H9 (cell line): ENCODE measurements at regions not wholly inside any gene's neighbourhood (a gene's known extent, or its start where the extent isn't known, plus 50 kb on each side); places are given as distances from the start of the nearest gene placed in this dataset.

Experiments used
- DNase-seq: peaks from one replicate; pipeline ENCODE4 v3.0.0-alpha.2; 2017
- H2AFZ ChIP-seq: one replicate; pipeline ENCODE4 v1.6.1; 2013; ENCODE audit warnings: mild to moderate bottlenecking, low read length, control low read depth, moderate library complexity
- H2AK5ac ChIP-seq: 2 replicates; pipeline ENCODE4 v1.6.1; 2013; ENCODE audit warnings: low read length, control low read depth, mixed read lengths; ENCODE audit not compliant: insufficient read length
- H2BK120ac ChIP-seq: one replicate; pipeline ENCODE4 v1.6.1; 2013; ENCODE audit warnings: low read depth, mild to moderate bottlenecking, low read length, control low read depth, inconsistent platforms; ENCODE audit not compliant: poor library complexity, severe bottlenecking
- H2BK12ac ChIP-seq: 2 replicates; pipeline ENCODE4 v1.6.1; 2013; ENCODE audit warnings: low read length, control low read depth, mixed read lengths, low read depth; ENCODE audit not compliant: insufficient read length
- H2BK15ac ChIP-seq: 2 replicates; pipeline ENCODE4 v1.6.1; 2013; ENCODE audit warnings: low read depth, low read length, control low read depth
- H2BK20ac ChIP-seq: one replicate; pipeline ENCODE4 v1.6.1; 2013; ENCODE audit warnings: low read depth, mild to moderate bottlenecking, low read length, control low read depth, inconsistent platforms; ENCODE audit not compliant: poor library complexity, severe bottlenecking
- H2BK5ac ChIP-seq: 2 replicates; pipeline ENCODE4 v1.6.1; 2013; ENCODE audit warnings: low read length, control low read depth, mixed read lengths; ENCODE audit not compliant: insufficient read length
- H3K14ac ChIP-seq: 2 replicates; pipeline ENCODE4 v1.6.1; 2013; ENCODE audit warnings: low read length, control low read depth; ENCODE audit not compliant: insufficient read depth
- H3K18ac ChIP-seq: 2 replicates; pipeline ENCODE4 v1.6.1; 2013; ENCODE audit warnings: low read depth, mild to moderate bottlenecking, mixed read lengths, low read length, control low read depth; ENCODE audit not compliant: insufficient read length
- H3K23ac ChIP-seq: 2 replicates; pipeline ENCODE4 v1.6.1; 2013; ENCODE audit warnings: low read length, control low read depth, mixed read lengths, low read depth; ENCODE audit not compliant: insufficient read length
- H3K23me2 ChIP-seq: 2 replicates; pipeline ENCODE4 v1.6.1; 2013; ENCODE audit warnings: low read depth, mild to moderate bottlenecking, mixed read lengths, low read length, control low read depth; ENCODE audit not compliant: insufficient read length, poor library complexity, severe bottlenecking
- H3K27ac ChIP-seq: 2 replicates; pipeline ENCODE4 v1.5.1; 2013; ENCODE audit warnings: low read length, control low read depth, mixed read lengths, low read depth; ENCODE audit not compliant: insufficient read length
- H3K27me3 ChIP-seq: 2 replicates; pipeline ENCODE4 v1.6.1; 2013; ENCODE audit warnings: low read length, control low read depth, inconsistent platforms; ENCODE audit not compliant: insufficient read depth
- H3K4ac ChIP-seq: 2 replicates; pipeline ENCODE4 v1.6.1; 2013; ENCODE audit warnings: low read depth, mild to moderate bottlenecking, control low read depth, inconsistent platforms, low read length, moderate library complexity
- H3K4me1 ChIP-seq: 2 replicates; pipeline ENCODE4 v1.6.1; 2013; ENCODE audit warnings: low read length, control low read depth, inconsistent platforms; ENCODE audit not compliant: insufficient read depth
- H3K4me2 ChIP-seq: 2 replicates; pipeline ENCODE4 v1.6.1; 2013; ENCODE audit warnings: low read length, control low read depth, mixed read lengths; ENCODE audit not compliant: insufficient read length, insufficient read depth
- H3K56ac ChIP-seq: 2 replicates; pipeline ENCODE4 v1.6.1; 2013; ENCODE audit warnings: low read depth, mild to moderate bottlenecking, mixed read lengths, low read length, control low read depth; ENCODE audit not compliant: insufficient read length
- H3K79me1 ChIP-seq: 2 replicates; pipeline ENCODE4 v1.6.1; 2013; ENCODE audit warnings: low read depth, mild to moderate bottlenecking, moderate library complexity, low read length, control low read depth, inconsistent platforms; ENCODE audit not compliant: insufficient read depth, poor library complexity, severe bottlenecking
- H3K79me2 ChIP-seq: 2 replicates; pipeline ENCODE4 v1.6.1; 2013; ENCODE audit warnings: low read length, control low read depth, inconsistent platforms; ENCODE audit not compliant: insufficient read depth
- H3K9ac ChIP-seq: 2 replicates; pipeline ENCODE4 v1.6.1; 2013; ENCODE audit warnings: low read length, control low read depth, mixed read lengths; ENCODE audit not compliant: insufficient read length; ENCODE audit errors: extremely low read depth
- H3K9me3 ChIP-seq: one replicate; pipeline ENCODE4 v1.6.1; 2013; ENCODE audit warnings: low read depth, low read length, inconsistent platforms; ENCODE audit not compliant: control insufficient read depth
- H3T11ph ChIP-seq: one replicate; pipeline ENCODE4 v1.6.1; 2013; ENCODE audit warnings: mild to moderate bottlenecking, low read length, control low read depth, inconsistent platforms
- H4K20me1 ChIP-seq: one replicate; pipeline ENCODE4 v1.6.1; 2013; ENCODE audit not compliant: control insufficient read depth, insufficient read length, insufficient read depth
- H4K5ac ChIP-seq: 2 replicates; pipeline ENCODE4 v1.6.1; 2013; ENCODE audit warnings: low read depth, mild to moderate bottlenecking, mixed read lengths, low read length, control low read depth; ENCODE audit not compliant: insufficient read length
- H4K8ac ChIP-seq: replicated peaks from 2 replicates; pipeline ENCODE4 v1.6.1; 2013; ENCODE audit warnings: low read length, control low read depth, mixed read lengths, low read depth; ENCODE audit not compliant: insufficient read length
- H4K91ac ChIP-seq: 2 replicates; pipeline ENCODE4 v1.6.1; 2013; ENCODE audit warnings: low read depth, mild to moderate bottlenecking, moderate library complexity, mixed read lengths, low read length, control low read depth; ENCODE audit not compliant: insufficient read length
- H3K27ac Mint-ChIP-seq, 3 experiments: 2 replicates in 2 of 3; 3 replicates in 1 of 3; pipeline ENCODE4 v1.8.0; 2020 to 2021; ENCODE audit warnings: mixed read lengths in 3 of 3, mild to moderate bottlenecking in 1 of 3, moderate library complexity in 1 of 3
- H3K27me3 Mint-ChIP-seq: 2 replicates; pipeline ENCODE4 v1.8.0; 2021; ENCODE audit warnings: low read depth, mild to moderate bottlenecking, moderate library complexity, mixed read lengths
- H3K36me3 Mint-ChIP-seq, 3 experiments: 2 replicates in 2 of 3; 3 replicates in 1 of 3; pipeline ENCODE4 v1.8.0; 2020 to 2021; ENCODE audit warnings: low read depth in 3 of 3, mixed read lengths in 3 of 3; ENCODE audit not compliant: insufficient read depth in 1 of 3
- H3K4me1 Mint-ChIP-seq, 2 experiments: 2 replicates each; pipeline ENCODE4 v1.8.0; 2020; ENCODE audit warnings: mixed read lengths in 2 of 2
- H3K4me3 Mint-ChIP-seq, 2 experiments: 2 replicates in 1 of 2; 3 replicates in 1 of 2; pipeline ENCODE4 v1.8.0; 2020 to 2021; ENCODE audit warnings: mild to moderate bottlenecking in 2 of 2, mixed read lengths in 2 of 2, moderate library complexity in 1 of 2
- H3K9me3 Mint-ChIP-seq, 2 experiments: 2 replicates in 1 of 2; 3 replicates in 1 of 2; pipeline ENCODE4 v1.8.0; 2020; ENCODE audit warnings: mild to moderate bottlenecking in 2 of 2, mixed read lengths in 2 of 2, moderate library complexity in 1 of 2
- WGBS: extraction: QIAGEN DNeasy Blood & Tissue Kit; methylation state at CpG from one replicate; pipeline ENCODE4 v1.1.7; 2013; ENCODE audit warnings: missing lambda C conversion rate, low lambda C conversion rate, mixed read lengths; ENCODE audit not compliant: insufficient read length; ENCODE audit errors: extremely low coverage; 5-methylcytosine and 5-hydroxymethylcytosine counted together
- TF ChIP-seq, protein P1 (sequence below): fragments of 200-600 bp; sonication (generic); conservative IDR thresholded peaks from 3 replicates; pipeline ENCODE4 v1.8.0; 2021; ENCODE audit warnings: antibody characterized with exemption, mild to moderate bottlenecking

DNA sequence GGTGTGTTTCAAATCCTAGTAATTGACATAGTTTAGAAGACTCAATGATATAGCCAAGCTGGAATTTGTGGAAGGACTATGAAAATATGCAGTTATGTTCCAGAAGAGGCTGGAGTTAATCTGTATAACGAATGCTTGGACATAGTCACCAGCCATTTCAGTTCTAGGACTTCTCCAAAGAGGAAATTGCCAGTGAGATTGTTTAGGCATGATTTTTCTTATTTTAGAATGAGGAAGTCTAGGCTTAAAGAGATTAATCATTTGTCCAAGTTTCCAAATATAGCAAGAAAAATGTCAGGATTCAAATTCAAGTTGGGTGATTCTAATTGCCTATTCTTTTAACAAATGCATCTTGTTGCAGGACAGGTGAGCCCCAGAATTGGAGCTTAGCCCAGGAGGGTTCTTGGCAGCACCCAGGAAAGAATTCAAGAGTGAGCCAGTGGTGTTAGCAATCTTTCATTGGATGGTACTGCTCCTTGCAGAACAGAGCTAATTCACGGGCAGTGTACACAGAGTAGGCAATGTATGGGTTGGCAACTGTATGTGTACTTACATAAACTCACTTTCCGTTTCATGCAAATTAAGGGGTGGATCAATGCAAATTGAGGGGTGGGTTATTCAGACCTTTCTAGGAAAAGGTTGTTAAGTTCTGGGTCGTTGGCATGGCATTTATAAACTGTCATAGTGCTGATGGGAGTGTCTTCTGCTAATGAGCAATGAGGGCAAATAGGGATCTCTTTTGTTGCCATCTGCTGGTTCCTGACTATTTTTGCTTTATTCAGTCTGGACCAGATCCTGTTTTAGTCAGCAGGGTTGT is 763.1 kb upstream of the SLITRK1 start:
- Histone ChIP-seq H3K23ac (no peak overlapping the region), H3K79me1 (no peaks in the 10 kb centered on the region), H3K18ac (no peak overlapping the region), H2BK5ac (no peak overlapping the region), H2AK5ac (no peak overlapping the region), H3K4me2 (no peak overlapping the region), H3K9me3 (no peaks in the 10 kb centered on the region), H2BK12ac (no peak overlapping the region), H3K4me1 (no peaks in the 10 kb centered on the region), H4K91ac (no peak overlapping the region), H4K20me1 (no peaks in the 10 kb centered on the region), H2BK120ac (no peak overlapping the region), H3K27me3 (no peaks in the 10 kb centered on the region), H2BK15ac (no peak overlapping the region), H2AFZ (no peak overlapping the region), H4K5ac (no peak overlapping the region), H2BK20ac (no peak overlapping the region), H3K27ac (no peak overlapping the region), H3T11ph (no peak overlapping the region), H4K8ac (no peak overlapping the region), H3K9ac (no peak overlapping the region), H3K4ac (no peak overlapping the region), H3K14ac (no peak overlapping the region), H3K56ac (no peak overlapping the region), H3K79me2 (no peaks in the 10 kb centered on the region), H3K23me2 (no peaks in the 10 kb centered on the region)
- H3K9me3 Mint-ChIP-seq, result peaks cover 0 to 2% of the 10 kb centered on the region in 2 experiments; a peak in 1 of 5 replicates
- no peak overlapping the region for H3K4me3 Mint-ChIP-seq
- no peak for DNase-seq
- peaks cover 0 to 2% (median 0%) of the 10 kb centered on the region in 3 experiments; a peak in 3 of 7 replicates for H3K36me3 Mint-ChIP-seq
- no peak overlapping the region; a peak in 1 of 7 replicates for H3K27ac Mint-ChIP-seq
- H3K4me1 Mint-ChIP-seq, result peaks cover 0 to 5% of the 10 kb centered on the region in 2 experiments; a peak in 2 of 4 replicates
- TF ChIP-seq, protein P1, sequence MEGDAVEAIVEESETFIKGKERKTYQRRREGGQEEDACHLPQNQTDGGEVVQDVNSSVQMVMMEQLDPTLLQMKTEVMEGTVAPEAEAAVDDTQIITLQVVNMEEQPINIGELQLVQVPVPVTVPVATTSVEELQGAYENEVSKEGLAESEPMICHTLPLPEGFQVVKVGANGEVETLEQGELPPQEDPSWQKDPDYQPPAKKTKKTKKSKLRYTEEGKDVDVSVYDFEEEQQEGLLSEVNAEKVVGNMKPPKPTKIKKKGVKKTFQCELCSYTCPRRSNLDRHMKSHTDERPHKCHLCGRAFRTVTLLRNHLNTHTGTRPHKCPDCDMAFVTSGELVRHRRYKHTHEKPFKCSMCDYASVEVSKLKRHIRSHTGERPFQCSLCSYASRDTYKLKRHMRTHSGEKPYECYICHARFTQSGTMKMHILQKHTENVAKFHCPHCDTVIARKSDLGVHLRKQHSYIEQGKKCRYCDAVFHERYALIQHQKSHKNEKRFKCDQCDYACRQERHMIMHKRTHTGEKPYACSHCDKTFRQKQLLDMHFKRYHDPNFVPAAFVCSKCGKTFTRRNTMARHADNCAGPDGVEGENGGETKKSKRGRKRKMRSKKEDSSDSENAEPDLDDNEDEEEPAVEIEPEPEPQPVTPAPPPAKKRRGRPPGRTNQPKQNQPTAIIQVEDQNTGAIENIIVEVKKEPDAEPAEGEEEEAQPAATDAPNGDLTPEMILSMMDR, result no peak; the same call in 2 of the 3 replicates
- no peaks in the 10 kb centered on the region for H3K27me3 Mint-ChIP-seq
- WGBS, result no CpG with 5 or more reads among the region's 4 CpGs
